Loucy (cell line): ENCODE measurements at regions not wholly inside any gene's neighbourhood (a gene's known extent, or its start where the extent isn't known, plus 50 kb on each side); places are given as distances from the start of the nearest gene placed in this dataset.

Experiments used
- CTCF ChIP-seq: fragments of 200-600 bp; sonication (generic); conservative IDR thresholded peaks from 2 replicates; pipeline ENCODE4 v1.5.1; 2014; ENCODE audit warnings: mild to moderate bottlenecking, antibody characterized with exemption, low read length
- EZH2phosphoT487 ChIP-seq: fragments of 200-600 bp; IDR thresholded peaks from 2 replicates; pipeline ENCODE4 v1.6.1; 2018; ENCODE audit warnings: antibody characterized with exemption, mild to moderate bottlenecking, moderate library complexity, borderline replicate concordance

GRCh38 chr10:128382225-128382624, 256.0 kb upstream of the MKI67 start:
- TF ChIP-seq CTCF: no peak
- TF ChIP-seq EZH2phosphoT487: no peak
